Breast epithelium (tissue), 4 donors: ENCODE measurements at regions not wholly inside any gene's neighbourhood (a gene's known extent, or its start where the extent isn't known, plus 50 kb on each side); places are given as distances from the start of the nearest gene placed in this dataset.

Source experiments
- DNase-seq, 2 donors: peaks; one replicate each; pipeline ENCODE4 v3.0.0-alpha.2; 2019; ENCODE audit warnings: low spot score in 2 of 2
- H3K27ac ChIP-seq, 2 donors: fragments of 200-600 bp; sonication (generic) in 1 of 2; one replicate each; pipeline ENCODE4 v1.5.1; 2016 to 2019; ENCODE audit warnings: mild to moderate bottlenecking in 1 of 2
- H3K27me3 ChIP-seq, 2 donors: fragments of 200-600 bp; sonication (generic) in 1 of 2; one replicate each; pipeline versions ENCODE4 v1.5.1 to v1.6.0; 2017 to 2019; ENCODE audit warnings: control low read depth in 1 of 2, mild to moderate bottlenecking in 1 of 2
- H3K36me3 ChIP-seq: fragments of 200-600 bp; one replicate; pipeline ENCODE4 v1.5.1; 2019
- H3K4me1 ChIP-seq, 2 donors: fragments of 200-600 bp; sonication (generic); one replicate each; pipeline ENCODE4 v1.5.1; 2016 to 2019; ENCODE audit warnings: control low read depth in 1 of 2
- H3K4me3 ChIP-seq, 3 donors: fragments of 200-600 bp; sonication (generic); 1 replicate in 2 of 3; 2 replicates in 1 of 3; pipeline ENCODE4 v1.5.1; 2016 to 2019; ENCODE audit warnings: mild to moderate bottlenecking in 3 of 3, moderate library complexity in 2 of 3
- H3K9me3 ChIP-seq, 2 donors: fragments of 200-600 bp; sonication (generic) in 1 of 2; one replicate each; pipeline ENCODE4 v1.5.1; 2016 to 2019; ENCODE audit warnings: control low read depth in 1 of 2
- CTCF ChIP-seq, 3 donors: fragments of 450-650 bp; IDR thresholded peaks; one replicate each; pipeline ENCODE4 v1.5.1; 2016 to 2017; ENCODE audit warnings: antibody characterized with exemption in 3 of 3, mild to moderate bottlenecking in 3 of 3, moderate library complexity in 3 of 3
- POLR2A ChIP-seq: fragments of 450-650 bp; IDR thresholded peaks from one replicate; pipeline ENCODE4 v1.6.1; 2016; ENCODE audit warnings: antibody characterized with exemption, mild to moderate bottlenecking, moderate library complexity
- POLR2AphosphoS5 ChIP-seq, 3 donors: sonication (generic); formaldehyde crosslinking; IDR thresholded peaks; one replicate each; pipeline ENCODE4 v1.6.1; 2017; ENCODE audit warnings: antibody characterized with exemption in 3 of 3
- intact Hi-C: fragments of 100-400 bp; cut with DNase I; formaldehyde crosslinking; loops from one replicate; pipeline ENCODE4 v1.15.1; 2023; ENCODE audit warnings: low total_unique reads

- Histone ChIP-seq H3K27ac (no peak overlapping the region), H3K27me3 (no peaks in the 10 kb centered on the region), H3K36me3 (no peaks in the 10 kb centered on the region), H3K4me1 (no peaks in the 10 kb centered on the region), H3K4me3 (no peak overlapping the region), H3K9me3 (no peaks in the 10 kb centered on the region)
- no peak for DNase-seq
- TF ChIP-seq CTCF (IDR thresholded peaks at IDR 0.05) (no peak), POLR2A (no peak), POLR2AphosphoS5 (IDR thresholded peaks at IDR 0.05) (no peak)
- intact Hi-C loops, result no loop called here
These were observed 60.6 kb upstream of the TMCC3 start for GRCh38 chr12:94710933-94711332.

- no peak for TF ChIP-seq CTCF (IDR thresholded peaks at IDR 0.05)
- TF ChIP-seq POLR2AphosphoS5 (IDR thresholded peaks at IDR 0.05), result no peak
- TF ChIP-seq POLR2A, result no peak
- no peaks in the 10 kb centered on the region for H3K27me3 ChIP-seq
- no peak overlapping the region for H3K27ac ChIP-seq
- H3K4me3 ChIP-seq, result no peak overlapping the region
- H3K36me3 ChIP-seq, result no peaks in the 10 kb centered on the region
- intact Hi-C loops, result no loop called here
- DNase-seq, result no peak
- no peaks in the 10 kb centered on the region for H3K9me3 ChIP-seq
- no peaks in the 10 kb centered on the region for H3K4me1 ChIP-seq
These were observed 57.5 kb upstream of the TMCC3 start for GRCh38 chr12:94707892-94708291.

DNA sequence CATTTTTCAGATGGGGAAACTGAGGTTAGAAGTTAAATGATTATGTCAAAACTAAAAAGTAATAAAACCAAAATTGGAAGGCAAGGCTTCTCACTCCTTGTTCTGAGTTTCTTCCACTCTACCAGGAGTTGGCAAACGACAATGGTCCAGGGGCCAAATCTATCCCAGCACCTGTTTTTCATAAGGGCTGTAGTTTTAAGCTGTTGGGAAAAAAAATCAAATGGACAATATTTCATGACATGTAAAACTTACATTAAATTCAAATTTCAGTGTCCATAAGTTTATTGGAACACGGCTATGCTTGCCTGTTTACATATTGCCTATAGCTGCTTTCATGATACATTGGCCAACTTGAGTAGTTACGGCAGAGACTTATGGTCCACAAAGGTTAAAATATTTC is 56.7 kb upstream of the TMCC3 start:
- Histone ChIP-seq H3K27ac (no peak overlapping the region), H3K27me3 (no peaks in the 10 kb centered on the region), H3K4me1 (no peaks in the 10 kb centered on the region), H3K36me3 (no peaks in the 10 kb centered on the region), H3K4me3 (no peak overlapping the region), H3K9me3 (no peaks in the 10 kb centered on the region)
- no peak for TF ChIP-seq CTCF (IDR thresholded peaks at IDR 0.05)
- TF ChIP-seq POLR2AphosphoS5 (IDR thresholded peaks at IDR 0.05), result no peak
- no peak for TF ChIP-seq POLR2A
- intact Hi-C loops, result no loop called here
- DNase-seq, result no peak

GRCh38 chr12:94706250-94706661 is 55.9 kb upstream of the TMCC3 start:
- no peaks in the 10 kb centered on the region for H3K4me1 ChIP-seq
- intact Hi-C loops, result no loop called here
- no peaks in the 10 kb centered on the region for H3K36me3 ChIP-seq

DNA sequence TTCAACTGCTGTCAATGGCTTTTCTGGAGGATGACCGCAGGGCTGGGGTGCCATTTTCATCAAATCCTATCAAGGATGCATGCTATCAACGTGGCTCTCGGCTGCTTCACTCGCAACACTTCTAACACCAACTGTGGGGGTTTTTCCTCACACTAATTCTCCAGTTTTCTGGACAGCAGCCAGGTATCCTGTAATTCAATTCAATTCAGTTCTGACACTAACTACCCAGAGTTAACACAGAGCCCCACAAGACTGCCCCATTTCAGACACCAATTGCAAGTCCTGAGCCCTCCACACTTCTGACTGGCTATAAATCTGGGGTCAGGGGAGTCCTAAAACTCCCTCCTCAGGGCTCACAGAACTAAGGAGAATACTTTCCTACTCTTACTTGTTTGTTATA is 55.3 kb upstream of the TMCC3 start:
- intact Hi-C loops, result no loop called here
- Histone ChIP-seq H3K27ac (no peak overlapping the region), H3K27me3 (no peaks in the 10 kb centered on the region), H3K9me3 (no peaks in the 10 kb centered on the region), H3K4me3 (no peak overlapping the region), H3K36me3 (no peaks in the 10 kb centered on the region), H3K4me1 (no peaks in the 10 kb centered on the region)
- TF ChIP-seq POLR2AphosphoS5 (IDR thresholded peaks at IDR 0.05) (no peak), POLR2A (no peak), CTCF (IDR thresholded peaks at IDR 0.05) (no peak)
- no peak for DNase-seq

More at GRCh38 chr12:94706250-94706661, 55.9 kb upstream of the TMCC3 start:
- no peak overlapping the region for H3K4me3 ChIP-seq
- TF ChIP-seq POLR2A (no peak), POLR2AphosphoS5 (IDR thresholded peaks at IDR 0.05) (no peak)
- H3K27ac ChIP-seq, result no peak overlapping the region
- no peaks in the 10 kb centered on the region for H3K9me3 ChIP-seq
- no peak for DNase-seq
- H3K27me3 ChIP-seq, result no peaks in the 10 kb centered on the region
